Fibroblast of peridontal ligament (primary cell): ENCODE measurements at regions not wholly inside any gene's neighbourhood (a gene's known extent, or its start where the extent isn't known, plus 50 kb on each side); places are given as distances from the start of the nearest gene placed in this dataset.
"Not testable (repeated sequence)": the region's sequence is repeated elsewhere in the genome, so short reads cannot be mapped to it uniquely, and the experiment has no call there.

Source experiments
- DNase-seq: peaks from one replicate; pipeline ENCODE4 v3.0.0-alpha.2; 2010; ENCODE audit errors: extremely low read depth

DNA sequence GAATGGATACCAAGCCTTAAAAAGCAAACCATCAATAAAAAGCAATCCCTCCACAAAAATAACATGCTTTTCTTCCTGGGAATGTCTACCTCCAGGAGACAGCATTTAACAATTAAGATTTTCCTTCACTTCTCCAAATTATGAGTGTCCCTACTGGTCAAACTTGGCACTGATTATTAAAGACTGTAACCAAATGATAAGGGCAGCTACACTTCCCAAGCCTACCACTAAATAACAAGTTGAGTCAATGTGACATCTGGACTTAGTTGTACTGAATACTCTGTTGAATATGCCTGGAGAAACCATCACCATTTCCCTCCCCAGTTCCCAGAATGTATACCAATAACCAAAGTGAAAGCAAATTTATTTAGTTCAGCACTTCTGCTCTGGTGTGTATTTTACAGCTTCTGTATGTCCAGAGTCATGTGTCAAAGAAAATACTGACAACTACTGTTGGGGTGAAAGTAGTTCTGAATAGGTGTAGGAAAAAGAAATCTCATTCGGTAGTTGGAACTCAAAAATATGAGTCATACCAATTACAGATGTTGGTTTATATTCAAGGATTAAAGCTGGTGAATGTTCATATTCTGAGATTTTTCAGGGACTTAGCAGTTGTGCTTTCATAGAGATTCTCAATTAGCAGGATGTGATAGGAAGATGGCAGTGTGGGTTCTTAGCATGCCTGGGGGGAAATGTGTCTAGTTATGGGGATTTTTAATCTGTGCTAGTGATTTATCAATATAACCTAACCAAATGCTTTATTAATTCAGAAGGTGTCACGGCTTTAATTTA, 1291.6 kb upstream of the GYPC start:
- DNase-seq, result peak; percentile 23

DNA sequence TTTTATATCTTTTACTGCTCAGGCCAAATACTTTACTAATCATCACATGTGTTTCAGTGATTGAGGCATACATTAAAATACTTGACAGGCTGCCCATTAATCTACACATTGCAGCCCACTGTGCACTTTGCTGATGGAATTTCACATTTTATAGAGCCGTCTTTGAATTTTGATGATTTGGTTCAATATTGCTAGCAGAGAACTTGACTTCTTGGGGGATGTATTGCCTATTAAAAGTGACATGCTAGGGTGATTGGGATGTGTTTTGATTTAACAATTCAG, 1291.0 kb upstream of the GYPC start:
- DNase-seq, result no peak

DNA sequence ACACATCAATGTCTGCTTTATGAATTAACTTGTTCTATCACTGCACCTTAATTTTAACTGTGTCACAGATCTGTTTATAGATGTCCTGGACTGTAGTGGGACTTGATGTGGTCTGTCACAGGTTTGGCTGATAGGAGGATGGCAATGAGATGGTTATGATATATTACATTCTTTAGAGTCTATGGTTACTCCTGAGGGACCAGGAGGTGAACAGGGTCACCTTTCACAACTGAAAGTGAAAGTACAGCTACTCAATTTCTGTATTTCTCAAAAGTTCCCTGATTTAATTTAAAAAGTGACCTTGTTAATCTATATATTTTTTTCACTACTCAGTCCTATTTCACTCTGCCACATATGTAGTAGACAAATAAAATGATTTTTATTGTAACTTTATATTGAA, 1284.1 kb upstream of the GYPC start:
- no peak for DNase-seq

DNA sequence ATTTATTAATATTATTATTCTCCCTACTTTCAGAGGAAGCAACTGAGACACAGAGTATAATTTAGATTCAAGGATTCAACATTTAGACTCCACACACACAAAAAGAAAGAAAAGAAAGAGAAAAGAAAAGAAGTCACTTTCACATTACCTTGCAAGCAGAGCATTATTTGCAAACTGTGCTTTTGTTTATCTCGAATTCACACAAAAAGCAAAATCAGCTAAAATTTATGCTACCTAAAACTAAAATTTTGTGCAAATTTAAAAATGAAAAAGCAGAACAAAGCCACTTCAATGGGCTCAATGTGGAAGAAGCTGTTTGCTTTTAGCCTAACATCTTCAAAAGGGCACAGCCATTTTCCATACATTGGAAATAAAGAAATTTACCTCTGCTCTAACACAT, 1282.7 kb upstream of the GYPC start:
- DNase-seq, result no peak

DNA sequence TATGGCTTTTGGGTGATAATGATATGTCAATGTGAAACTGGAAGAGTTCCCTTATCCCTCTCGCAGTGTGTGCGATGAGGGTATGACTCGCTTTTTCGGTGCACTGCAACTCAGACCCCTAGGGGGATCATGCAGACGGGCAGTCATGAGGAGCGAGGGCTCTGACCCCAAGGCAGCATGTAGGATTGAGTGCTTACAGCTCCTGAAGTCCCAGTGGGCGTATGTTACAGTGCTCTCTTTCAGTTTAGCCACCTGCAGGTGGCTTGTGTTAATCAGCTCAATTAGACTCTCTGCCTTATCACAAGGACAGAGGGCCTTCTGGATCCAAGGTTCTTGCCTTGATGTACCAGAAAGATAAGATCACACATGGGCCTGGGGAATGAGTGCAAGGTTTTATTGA, 1269.9 kb upstream of the GYPC start:
- DNase-seq, result no peak

DNA sequence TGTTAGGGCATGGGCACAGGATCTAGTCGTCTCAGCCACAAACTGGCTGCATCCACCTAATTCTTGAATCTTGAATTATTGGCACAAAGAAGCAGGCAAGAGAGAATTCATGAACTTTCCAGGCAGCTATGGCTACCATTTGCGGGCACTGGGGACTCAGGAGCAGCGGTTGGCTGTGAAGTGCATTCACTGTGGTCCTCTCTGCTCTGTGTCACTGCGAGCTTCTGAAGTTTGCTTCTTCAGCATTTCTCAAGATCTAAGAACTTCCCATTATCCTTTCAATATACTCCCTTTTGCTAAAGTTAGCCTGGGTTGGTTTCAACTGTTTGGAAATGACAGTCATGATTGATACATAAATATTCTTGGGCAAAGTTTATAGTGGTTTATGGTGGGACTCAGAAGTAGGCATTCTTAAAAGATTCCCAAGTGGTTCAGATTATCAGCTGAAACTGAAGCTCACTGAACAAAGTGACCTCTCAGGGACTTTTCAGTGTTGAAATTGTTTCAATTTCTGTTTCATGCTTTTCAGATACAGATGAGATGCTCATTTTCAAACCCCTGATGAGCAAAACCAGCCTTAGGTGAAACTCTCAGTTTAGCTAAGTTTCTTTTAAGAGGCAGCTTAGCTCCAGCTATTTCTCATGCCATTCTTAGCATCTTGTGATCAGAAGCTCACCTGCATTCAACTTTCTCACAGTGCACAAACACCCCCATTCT, 1258.3 kb upstream of the GYPC start:
- DNase-seq, result no peak

DNA sequence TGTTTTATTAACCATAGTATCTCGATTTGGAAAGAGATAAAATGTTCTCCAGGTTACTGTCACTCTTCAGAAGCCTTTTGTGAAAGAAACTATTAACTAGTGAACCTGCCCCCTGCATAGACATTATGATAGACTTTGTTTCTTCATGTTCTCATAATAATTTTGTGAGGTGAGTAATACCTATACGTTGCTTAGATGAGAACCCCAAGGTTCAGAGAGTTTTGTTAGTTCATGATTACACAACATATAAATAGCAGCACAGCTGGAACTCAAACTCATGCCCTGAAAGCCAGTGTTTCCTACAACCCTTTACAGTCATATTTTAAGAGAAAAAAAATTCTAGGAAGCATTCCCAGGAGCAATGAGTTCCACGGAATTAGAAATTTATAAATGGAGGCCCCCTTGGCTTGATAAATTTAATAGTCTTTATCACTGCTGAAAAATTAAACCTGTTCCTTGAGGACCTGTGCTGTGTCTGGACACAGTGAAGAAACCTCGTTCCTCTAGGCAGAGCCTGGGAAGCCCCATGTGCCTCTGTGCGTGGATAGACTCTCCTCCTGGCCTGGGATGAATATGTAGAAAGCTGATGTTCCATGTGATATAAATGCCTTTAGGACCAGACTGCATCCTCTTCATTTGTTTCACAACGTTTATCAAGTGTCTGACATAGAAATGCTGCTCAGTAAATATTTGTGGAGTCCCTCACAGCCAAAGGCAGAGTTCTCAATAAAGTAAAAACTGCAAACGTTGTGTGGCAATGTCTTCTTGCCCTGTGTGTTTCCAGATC, 1257.0 kb upstream of the GYPC start:
- DNase-seq, result no peak

DNA sequence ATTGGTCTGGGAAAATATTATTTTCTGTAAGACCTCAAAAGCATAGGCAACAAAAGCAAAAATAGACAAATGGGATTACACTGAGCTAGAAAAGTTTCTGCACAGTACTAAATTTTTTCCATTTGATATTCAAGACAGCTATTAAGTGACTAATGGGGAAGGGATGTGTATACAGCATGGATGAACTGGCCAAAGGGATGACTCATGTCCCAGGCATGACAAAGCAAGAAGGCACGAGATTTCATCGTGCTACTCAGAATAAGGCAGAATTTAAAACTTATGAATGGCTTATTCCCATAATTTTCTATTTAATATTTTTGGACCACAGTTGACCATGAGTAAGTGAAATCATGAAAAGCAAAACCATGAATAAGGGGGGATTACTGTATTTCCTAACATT, 1250.1 kb upstream of the GYPC start:
- peak; percentile 98 for DNase-seq

DNA sequence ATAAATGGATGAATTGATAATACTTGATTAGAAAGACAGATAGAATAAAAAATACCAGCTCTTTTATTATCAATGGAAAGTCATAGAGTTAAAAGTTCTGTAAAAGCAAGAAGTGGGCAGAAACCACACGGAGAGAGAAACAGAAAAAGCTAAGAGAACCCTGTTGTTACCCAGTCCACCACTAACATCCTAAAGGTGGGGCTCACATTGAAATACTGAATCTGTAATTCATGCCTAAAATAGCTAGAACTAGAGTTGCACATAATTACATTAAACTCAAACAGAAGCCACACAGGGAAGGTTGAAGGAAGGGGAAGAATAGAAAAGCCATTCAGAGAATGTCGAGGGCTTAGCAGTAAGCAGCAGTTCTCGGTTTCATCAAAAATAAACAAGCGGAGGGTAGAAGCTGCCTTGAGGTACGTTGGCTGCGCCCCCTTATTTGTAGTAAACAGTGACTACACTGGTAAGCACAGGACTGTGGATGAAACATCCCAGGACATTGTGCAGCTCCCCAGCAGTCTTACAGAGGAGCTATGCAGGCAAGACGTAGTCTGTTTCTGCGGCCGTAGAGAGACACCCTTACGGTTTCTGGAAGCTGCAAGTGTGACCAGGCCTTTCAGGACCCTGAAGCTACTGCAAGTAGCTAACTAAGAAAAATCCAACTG, 1247.0 kb upstream of the GYPC start:
- DNase-seq, result no peak

DNA sequence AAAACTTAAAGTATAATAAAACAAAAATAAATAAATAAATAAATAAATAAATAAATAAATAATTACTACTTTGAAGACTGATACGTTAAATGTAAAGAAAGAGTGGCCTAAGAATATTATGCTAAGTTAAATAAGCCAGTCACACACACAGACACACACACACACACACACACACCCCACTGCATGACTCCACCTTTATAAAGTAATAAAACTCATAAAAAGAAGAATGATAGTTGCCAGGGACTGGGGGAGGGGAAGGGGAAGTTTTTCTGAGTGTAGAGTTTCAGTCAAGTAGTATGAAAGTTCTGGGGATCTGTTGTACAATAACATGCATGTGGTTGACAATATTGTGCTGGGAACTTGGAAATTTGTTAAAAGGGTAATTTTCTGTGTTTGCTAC, 1237.5 kb upstream of the GYPC start:
- no peak for DNase-seq

DNA sequence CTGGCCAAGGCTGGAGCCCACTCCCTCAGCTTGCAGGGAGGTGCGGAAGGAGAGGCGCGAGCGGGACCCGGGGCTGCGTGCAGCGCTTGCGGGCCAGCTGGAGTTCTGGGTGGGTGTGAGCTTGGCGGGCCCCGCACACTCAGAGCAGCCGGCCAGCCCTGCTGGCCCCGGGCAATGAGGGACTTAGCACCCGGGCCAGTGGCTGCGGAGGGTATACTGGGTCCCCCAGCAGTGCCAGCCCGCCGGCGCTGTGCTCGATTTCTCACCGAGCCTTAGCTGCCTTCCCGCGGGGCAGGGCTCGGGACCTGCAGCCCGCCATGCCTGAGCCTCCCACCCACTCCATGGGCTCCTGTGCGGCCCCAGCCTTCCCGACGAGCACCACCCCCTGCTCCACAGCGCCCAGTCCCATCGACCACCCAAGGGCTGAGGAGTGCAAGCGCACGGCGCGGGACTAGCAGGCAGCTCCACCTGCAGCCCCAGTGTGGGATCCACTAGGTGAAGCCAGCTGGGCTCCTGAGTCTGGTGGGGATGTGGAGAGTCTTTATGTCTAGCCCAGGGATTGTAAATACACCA, 1233.7 kb upstream of the GYPC start:
- DNase-seq, result not testable (repeated sequence)

DNA sequence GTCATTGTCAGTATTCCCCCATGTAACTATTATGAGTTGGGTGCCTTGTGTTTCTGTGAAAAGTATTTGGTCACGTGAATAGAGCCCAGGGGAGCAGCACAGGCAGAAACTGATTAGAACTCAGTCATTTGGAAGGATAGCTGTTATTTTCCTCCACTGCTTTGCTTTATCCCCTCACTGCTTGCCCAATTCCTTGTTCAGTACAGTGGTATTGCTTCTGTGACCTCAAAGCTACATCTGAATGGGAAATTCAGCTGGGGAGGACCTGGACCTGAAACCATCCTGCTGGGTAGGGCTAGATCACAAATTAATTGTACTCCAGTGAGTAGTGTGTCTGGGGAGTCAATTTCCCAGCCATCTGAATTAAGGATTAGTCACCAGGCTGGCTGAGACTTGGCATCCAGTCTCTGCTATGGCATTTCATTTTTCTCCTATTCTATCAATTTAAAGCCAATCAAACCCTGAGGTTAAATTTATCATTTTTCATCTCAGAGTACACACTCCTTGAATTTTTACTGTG, 1231.6 kb upstream of the GYPC start:
- DNase-seq, result peak; percentile 71

DNA sequence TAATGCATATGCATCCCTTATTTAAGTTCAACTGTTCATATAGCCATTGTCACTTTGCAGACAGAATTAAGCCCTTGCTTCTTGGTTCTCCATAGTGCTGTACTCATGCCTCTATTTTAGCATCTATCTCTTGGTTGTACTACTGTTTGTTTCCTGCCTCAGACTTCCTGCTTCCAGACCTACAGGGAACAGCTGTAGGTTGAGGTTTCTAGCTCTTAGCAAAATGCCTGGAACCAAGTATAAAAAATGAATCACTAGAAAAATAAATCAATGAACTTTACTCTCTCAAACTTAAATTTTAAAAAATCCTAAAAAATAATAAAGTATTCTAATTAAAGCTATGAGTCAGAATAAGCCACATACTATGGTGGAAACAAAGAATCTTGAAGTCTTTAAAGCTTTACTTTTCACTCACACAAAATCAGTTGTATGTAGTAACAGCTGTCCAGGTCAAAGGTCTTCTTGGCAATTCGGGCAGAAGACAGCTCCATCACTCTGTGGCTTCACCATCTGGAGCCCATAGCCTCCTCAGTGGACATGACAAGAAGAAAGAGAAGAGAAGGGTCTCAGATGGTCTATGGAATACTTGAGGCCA, 1228.1 kb upstream of the GYPC start:
- DNase-seq, result peak; percentile 87

DNA sequence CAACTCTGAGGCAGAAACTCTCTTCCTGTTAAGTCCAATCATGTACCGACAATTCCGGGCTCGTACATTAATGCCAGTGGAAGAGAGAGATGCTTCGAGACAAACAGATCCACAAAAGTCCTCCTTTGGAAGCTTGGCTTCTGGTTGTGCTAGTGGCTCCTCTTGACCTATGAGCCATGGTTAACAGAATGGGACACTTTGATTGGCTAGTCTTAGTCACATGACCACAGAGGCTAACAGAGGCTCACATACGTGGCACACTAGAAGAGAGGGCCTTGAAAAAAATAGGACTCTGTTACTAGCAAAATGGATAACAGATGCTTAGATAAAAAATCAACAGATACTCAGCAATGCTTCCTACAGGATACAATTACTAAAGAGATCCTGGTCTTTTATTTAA, 1211.9 kb upstream of the GYPC start:
- DNase-seq, result no peak

DNA sequence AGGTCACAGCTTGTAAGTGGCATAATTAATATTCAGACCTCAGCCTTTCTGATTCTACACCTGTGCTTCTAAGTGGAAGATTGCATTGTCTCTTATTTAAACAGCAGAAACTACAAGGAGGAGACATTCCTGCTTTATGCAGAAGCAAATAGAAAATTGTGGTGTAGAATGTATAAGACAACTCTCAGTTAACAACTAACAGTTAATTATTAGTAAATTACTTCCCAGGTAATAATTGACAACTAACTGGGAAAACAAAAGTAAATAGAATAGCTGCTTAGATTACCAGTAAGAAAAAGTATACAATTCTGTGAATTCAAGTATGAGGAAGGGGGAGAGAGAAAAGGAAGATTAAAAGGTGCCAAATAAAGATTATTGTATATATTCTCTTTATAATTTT, 1210.5 kb upstream of the GYPC start:
- DNase-seq, result no peak

DNA sequence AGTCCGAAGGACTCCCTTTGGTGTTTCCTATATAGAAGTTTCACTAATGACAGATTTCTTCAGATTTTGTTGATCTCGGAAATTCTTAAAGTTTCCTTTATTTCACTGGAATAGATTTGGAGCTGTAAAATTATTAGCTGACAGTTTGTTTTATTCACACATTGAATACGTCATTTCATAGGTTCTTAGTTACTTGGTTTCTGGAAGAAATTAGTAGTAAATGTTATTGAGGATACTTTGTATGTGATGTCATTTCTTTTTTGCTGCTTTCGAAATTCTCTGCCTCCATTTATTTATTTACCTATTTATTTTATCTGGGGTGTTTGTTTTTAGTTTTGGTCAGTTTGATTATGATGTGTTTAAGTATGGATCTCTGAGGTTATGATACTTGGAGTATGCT, 1205.9 kb upstream of the GYPC start:
- DNase-seq, result no peak

DNA sequence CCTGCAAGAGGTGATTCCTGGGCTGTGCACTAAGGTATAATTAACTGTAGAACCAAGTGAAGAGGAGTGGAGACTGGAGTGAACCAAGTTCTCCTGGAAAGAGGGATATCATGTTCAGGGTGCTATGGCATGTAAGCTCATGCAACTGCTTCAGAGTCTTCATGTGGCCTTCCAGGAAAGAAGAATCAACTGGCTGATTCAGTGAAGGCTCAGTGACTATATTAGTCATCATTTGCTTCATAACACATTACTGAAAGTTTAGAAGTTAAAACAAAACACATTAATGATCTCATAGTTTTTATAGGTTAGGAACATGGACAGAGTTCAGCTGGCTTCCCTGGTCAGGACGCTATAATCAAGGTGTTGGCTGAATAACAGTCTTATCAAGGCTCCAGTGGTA, 1200.8 kb upstream of the GYPC start:
- peak; percentile 72 for DNase-seq

DNA sequence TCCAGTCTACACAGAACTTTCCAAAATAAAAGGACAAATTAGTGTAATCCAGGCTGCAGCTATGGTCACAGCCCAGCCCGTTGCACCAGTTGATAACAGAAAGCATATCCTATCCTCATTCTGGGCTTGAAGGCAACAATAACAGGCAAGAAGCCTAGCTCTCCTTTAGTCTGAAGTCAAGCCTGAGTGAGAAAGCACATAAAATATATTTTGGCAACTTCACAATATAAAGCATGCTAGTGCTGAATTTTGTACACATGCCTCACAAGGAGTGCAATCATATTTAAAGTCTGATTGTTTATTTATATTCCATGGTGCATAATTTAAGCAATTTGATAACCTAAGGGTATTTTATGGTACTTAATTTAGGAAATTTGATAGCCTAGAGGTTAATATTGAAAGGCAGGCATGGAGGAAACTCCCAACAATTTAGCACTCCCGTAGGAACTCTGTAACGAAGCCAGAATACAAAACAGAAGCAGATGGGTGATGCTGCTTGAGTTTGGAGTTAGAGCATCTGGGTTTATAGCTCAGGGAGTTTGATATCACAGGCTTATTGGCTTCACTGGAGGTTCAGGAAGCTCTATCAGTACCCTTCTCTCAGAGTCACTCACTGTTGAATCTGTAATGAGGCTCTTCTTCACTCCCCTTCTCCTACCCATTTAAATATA, 1199.1 kb upstream of the GYPC start:
- DNase-seq, result peak; percentile 93

DNA sequence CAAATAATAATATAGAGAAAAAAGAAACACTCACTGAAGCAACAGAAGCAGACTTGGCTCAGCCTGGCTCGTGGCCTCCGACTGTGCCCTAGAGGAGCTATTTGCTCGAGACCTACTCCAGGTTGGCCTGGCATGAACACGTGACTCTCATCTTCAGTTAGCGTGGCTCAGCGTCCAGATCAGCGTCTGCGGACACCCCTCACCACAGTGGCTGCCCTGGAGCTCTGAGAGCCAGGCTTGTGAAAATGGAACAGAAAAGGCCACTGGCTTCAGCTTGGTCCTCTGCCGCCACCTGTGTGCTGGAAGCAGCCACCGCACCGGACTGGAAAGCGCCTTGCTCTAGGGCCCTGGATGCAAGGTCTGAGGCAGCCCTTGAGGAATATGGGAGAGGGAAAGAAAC, 1184.0 kb upstream of the GYPC start:
- peak; percentile 60 for DNase-seq

DNA sequence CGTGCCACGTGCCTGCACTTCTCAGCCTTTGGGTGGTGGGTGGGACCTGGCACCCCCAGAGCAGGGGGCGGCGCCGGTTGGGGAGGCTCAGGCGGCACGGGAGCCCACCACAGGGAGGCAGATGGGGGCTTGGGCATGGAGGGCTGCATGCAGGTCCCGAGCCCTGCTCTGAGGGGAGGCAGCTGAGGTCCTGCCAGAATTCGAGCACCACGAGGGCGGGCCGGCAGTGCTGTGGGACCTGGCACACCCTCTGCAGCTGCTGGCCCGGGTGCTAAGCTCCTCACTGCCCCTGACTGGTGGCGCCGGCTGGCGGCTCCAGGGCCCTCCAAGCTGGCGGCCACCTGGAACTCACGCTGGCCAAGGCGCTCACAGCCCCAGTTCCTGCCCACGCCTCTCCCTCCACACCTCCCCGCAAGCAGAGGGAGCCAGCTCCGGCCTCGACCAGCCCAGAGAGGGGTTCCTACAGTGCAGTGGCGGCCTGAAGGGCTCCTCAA, 1176.8 kb upstream of the GYPC start:
- no peak for DNase-seq

DNA sequence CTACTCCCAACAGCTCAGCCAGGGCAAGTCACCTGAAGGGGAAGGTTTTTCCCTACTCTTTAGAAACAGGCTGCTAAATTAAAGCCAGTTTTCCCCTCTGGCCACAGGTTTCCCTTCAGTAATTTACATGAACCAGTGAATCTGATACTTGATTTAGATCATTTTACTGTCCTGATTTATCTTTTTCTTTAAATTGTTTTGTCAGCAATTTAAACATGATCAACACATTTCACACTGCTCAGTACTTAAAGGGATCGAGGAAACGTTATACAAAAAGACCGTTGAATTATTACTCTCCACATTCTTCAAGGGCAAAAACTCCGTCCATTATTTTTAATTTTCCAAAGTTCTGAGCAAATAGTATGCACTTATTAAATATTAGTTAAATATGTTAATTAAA, 1165.7 kb upstream of the GYPC start:
- DNase-seq, result no peak
